Uterus (tissue), 3 donors: ENCODE measurements at regions not wholly inside any gene's neighbourhood (a gene's known extent, or its start where the extent isn't known, plus 50 kb on each side); places are given as distances from the start of the nearest gene placed in this dataset.

Source experiments
- DNase-seq, 2 donors: peaks; one replicate each; pipeline ENCODE4 v3.0.0-alpha.2; 2019 to 2020
- H3K27ac ChIP-seq, 2 donors: fragments of 200-600 bp; sonication (generic); 1 replicate in 1 of 2; 2 replicates in 1 of 2; pipeline ENCODE4 v1.5.1; 2016 to 2018
- H3K27me3 ChIP-seq, 2 donors: fragments of 200-600 bp; sonication (generic); one replicate each; pipeline ENCODE4 v1.5.1; 2018 to 2019; ENCODE audit warnings: control low read depth in 1 of 2
- H3K36me3 ChIP-seq, 2 donors: fragments of 200-600 bp; sonication (generic); one replicate each; pipeline ENCODE4 v1.5.1; 2019; ENCODE audit warnings: control low read depth in 1 of 2
- H3K4me1 ChIP-seq, 2 donors: fragments of 200-600 bp; sonication (generic); one replicate each; pipeline ENCODE4 v1.5.1; 2018 to 2019; ENCODE audit warnings: control low read depth in 1 of 2
- H3K4me3 ChIP-seq, 2 donors: fragments of 200-600 bp; sonication (generic); 1 replicate in 1 of 2; 2 replicates in 1 of 2; pipeline ENCODE4 v1.5.1; 2018 to 2019; ENCODE audit warnings: mild to moderate bottlenecking in 1 of 2
- H3K9me3 ChIP-seq, 2 donors: fragments of 200-600 bp; sonication (generic); one replicate each; pipeline ENCODE4 v1.5.1; 2019; ENCODE audit warnings: control low read depth in 1 of 2
- CTCF ChIP-seq, 4 experiments: fragments of 200-600 bp in 2 of 4; fragments of 450-650 bp in 2 of 4; sonication (generic) in 2 of 4; IDR thresholded peaks; one replicate each; pipeline ENCODE4 v1.5.1; 2016 to 2019; ENCODE audit warnings: antibody characterized with exemption in 4 of 4, mild to moderate bottlenecking in 2 of 4, moderate library complexity in 1 of 4
- POLR2A ChIP-seq, 2 donors: fragments of 450-650 bp; IDR thresholded peaks; one replicate each; pipeline ENCODE4 v1.6.1; 2016; ENCODE audit warnings: antibody characterized with exemption in 2 of 2, mild to moderate bottlenecking in 1 of 2, moderate library complexity in 1 of 2
- intact Hi-C: fragments of 100-400 bp; cut with DNase I; formaldehyde crosslinking; loops from one replicate; pipeline ENCODE4 v1.15.1; 2023; ENCODE audit warnings: low total_unique reads
- donor health status: DM: yes; HTN: yes; CAD: no.

GRCh38 chr6:121901432-121901831, 466.0 kb downstream of the GJA1 start:
- TF ChIP-seq POLR2A (IDR thresholded peaks at IDR 0.05) = no peak
- no peak for TF ChIP-seq CTCF (IDR thresholded peaks at IDR 0.05)
- H3K9me3 ChIP-seq = no peaks in the 10 kb centered on the region
- no peaks in the 10 kb centered on the region for H3K27me3 ChIP-seq
- H3K4me1 ChIP-seq = no peaks in the 10 kb centered on the region
- no peaks in the 10 kb centered on the region for H3K36me3 ChIP-seq
- intact Hi-C loops = no loop called here
- no peak for DNase-seq
- no peak overlapping the region for H3K4me3 ChIP-seq
- no peak overlapping the region for H3K27ac ChIP-seq

GRCh38 chr6:121904559-121904958, 469.1 kb downstream of the GJA1 start:
- no peaks in the 10 kb centered on the region for H3K9me3 ChIP-seq
- no peak overlapping the region for H3K27ac ChIP-seq
- no peaks in the 10 kb centered on the region for H3K4me1 ChIP-seq
- no peak overlapping the region for H3K4me3 ChIP-seq
- TF ChIP-seq CTCF (IDR thresholded peaks at IDR 0.05) (no peak), POLR2A (IDR thresholded peaks at IDR 0.05) (no peak)
- H3K27me3 ChIP-seq = no peaks in the 10 kb centered on the region
- intact Hi-C loops = no loop called here
- no peak for DNase-seq
- no peaks in the 10 kb centered on the region for H3K36me3 ChIP-seq

GRCh38 chr6:121912905-121913304, 477.5 kb downstream of the GJA1 start:
- intact Hi-C loops = no loop called here

GRCh38 chr6:121917263-121917829, 481.9 kb downstream of the GJA1 start:
- H3K27ac ChIP-seq = no peak overlapping the region
- no peaks in the 10 kb centered on the region for H3K27me3 ChIP-seq
- intact Hi-C loops = no loop called here
- TF ChIP-seq CTCF (IDR thresholded peaks at IDR 0.05) = no peak
- no peak for TF ChIP-seq POLR2A (IDR thresholded peaks at IDR 0.05)
- H3K36me3 ChIP-seq = no peaks in the 10 kb centered on the region
- no peak for DNase-seq
- H3K9me3 ChIP-seq = no peaks in the 10 kb centered on the region
- H3K4me3 ChIP-seq = no peak overlapping the region
- H3K4me1 ChIP-seq = no peaks in the 10 kb centered on the region

More at GRCh38 chr6:121912905-121913304, 477.5 kb downstream of the GJA1 start:
- no peak for DNase-seq
- H3K36me3 ChIP-seq = no peaks in the 10 kb centered on the region
- H3K27ac ChIP-seq = no peak overlapping the region
- no peaks in the 10 kb centered on the region for H3K4me1 ChIP-seq
- TF ChIP-seq POLR2A (IDR thresholded peaks at IDR 0.05) = no peak
- TF ChIP-seq CTCF (IDR thresholded peaks at IDR 0.05) = no peak
- no peak overlapping the region for H3K4me3 ChIP-seq
- H3K9me3 ChIP-seq = peaks cover 0 to 6% of the 10 kb centered on the region in 2 donors
- H3K27me3 ChIP-seq = no peaks in the 10 kb centered on the region

- H3K9me3 ChIP-seq = no peaks in the 10 kb centered on the region
- no peaks in the 10 kb centered on the region for H3K4me1 ChIP-seq
- no peak overlapping the region for H3K4me3 ChIP-seq
- intact Hi-C loops = no loop called here
- TF ChIP-seq POLR2A (IDR thresholded peaks at IDR 0.05) = no peak
- no peak for TF ChIP-seq CTCF (IDR thresholded peaks at IDR 0.05)
- no peaks in the 10 kb centered on the region for H3K36me3 ChIP-seq
- no peak overlapping the region for H3K27ac ChIP-seq
- no peak for DNase-seq
- no peaks in the 10 kb centered on the region for H3K27me3 ChIP-seq
Observed at GRCh38 chr6:121917834-121918559, 481.5 kb upstream of the HSF2 start.
